H1 (cell line): ENCODE measurements at regions not wholly inside any gene's neighbourhood (a gene's known extent, or its start where the extent isn't known, plus 50 kb on each side); places are given as distances from the start of the nearest gene placed in this dataset.

Source experiments
- CHD2 ChIP-seq: IDR thresholded peaks from 2 replicates; pipeline ENCODE4 v1.6.1; 2012; ENCODE audit warnings: low read length, improper control_type of control experiment
- EP300 ChIP-seq, 2 experiments: IDR thresholded peaks; 1 replicate in 1 of 2; 2 replicates in 1 of 2; pipeline ENCODE4 v1.6.1; 2011 to 2012; ENCODE audit warnings: low read depth in 2 of 2, low read length in 2 of 2, mild to moderate bottlenecking in 2 of 2, borderline replicate concordance in 1 of 2, inconsistent platforms in 1 of 2, moderate library complexity in 1 of 2
- HDAC6 ChIP-seq: IDR thresholded peaks from one replicate; pipeline ENCODE4 v1.7.1; 2012; ENCODE audit warnings: low read depth, mild to moderate bottlenecking, inconsistent platforms, low read length, moderate library complexity
- NRF1 ChIP-seq: IDR thresholded peaks from 2 replicates; pipeline ENCODE4 v1.6.1; 2011; ENCODE audit warnings: mild to moderate bottlenecking, low read depth, low read length, improper control_type of control experiment
- POU5F1 ChIP-seq: IDR thresholded peaks from 2 replicates; pipeline ENCODE4 v1.6.1; 2011; ENCODE audit warnings: low read depth, mild to moderate bottlenecking, low read length, moderate library complexity

DNA sequence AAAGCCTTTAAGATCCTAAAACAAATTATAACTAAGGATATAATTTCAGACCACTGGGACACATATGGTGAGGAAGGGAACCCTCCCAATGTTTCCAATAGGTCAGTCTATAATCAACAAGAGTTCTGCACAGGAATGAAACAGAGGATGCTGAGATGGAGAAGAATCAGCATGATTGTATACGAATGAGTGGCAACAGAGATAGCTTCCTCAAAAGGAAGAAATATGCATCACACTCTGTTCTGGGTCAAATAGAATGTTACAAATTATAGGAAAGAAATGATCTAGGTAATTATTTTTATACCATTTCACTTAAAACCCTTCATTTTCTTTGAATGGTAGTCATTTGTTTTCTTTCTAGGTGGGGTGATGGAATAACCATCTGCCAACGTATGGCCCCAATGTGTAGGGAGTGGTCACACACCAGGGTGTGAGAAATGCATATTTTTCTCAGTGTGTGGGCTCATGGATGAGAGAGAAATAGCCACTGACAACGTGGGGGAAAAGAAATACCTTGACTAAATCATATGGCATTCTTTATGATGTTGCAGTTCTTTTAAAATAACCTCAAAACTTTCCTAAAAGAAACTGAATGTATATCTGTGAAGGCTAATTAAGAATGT lies 104.6 kb upstream of the IVNS1ABP start (continued):
- TF ChIP-seq POU5F1 (no peak), CHD2 (no peak), HDAC6 (no peak), NRF1 (no peak), EP300 (IDR thresholded peaks at IDR 0.05; ENCODE audit: borderline replicate concordance in 1 of 2, low read depth in 2 of 2, low read length in 2 of 2) (no peak)
